DOHH2 (cell line): ENCODE measurements at regions not wholly inside any gene's neighbourhood (a gene's known extent, or its start where the extent isn't known, plus 50 kb on each side); places are given as distances from the start of the nearest gene placed in this dataset.

Experiments used
- H3F3A ChIP-seq: fragments of 200-600 bp; sonication (generic), shearing (Covaris generic); 2 replicates; pipeline ENCODE4 v1.6.0; 2016; ENCODE audit warnings: antibody characterized with exemption, mild to moderate bottlenecking; ENCODE audit not compliant: control insufficient read depth, insufficient read depth
- H3K27ac ChIP-seq: fragments of 200-600 bp; sonication (generic); 2 replicates; pipeline ENCODE4 v1.5.1; 2014; ENCODE audit warnings: low read depth, mild to moderate bottlenecking, low read length, moderate library complexity
- H3K27me3 ChIP-seq: fragments of 200-600 bp; sonication (generic); 2 replicates; pipeline ENCODE4 v1.6.1; 2014; ENCODE audit warnings: mild to moderate bottlenecking, low read length, mixed read lengths; ENCODE audit not compliant: control insufficient read depth
- H3K36me3 ChIP-seq: fragments of 200-600 bp; sonication (generic); 2 replicates; pipeline ENCODE4 v1.6.1; 2014; ENCODE audit warnings: mild to moderate bottlenecking, low read length, moderate library complexity, mixed read lengths; ENCODE audit not compliant: control insufficient read depth
- H3K4me1 ChIP-seq: fragments of 200-600 bp; sonication (generic); 2 replicates; pipeline ENCODE4 v1.6.1; 2014; ENCODE audit warnings: mild to moderate bottlenecking, low read length, mixed read lengths; ENCODE audit not compliant: control insufficient read depth
- H3K4me2 ChIP-seq: fragments of 200-600 bp; sonication (generic); 2 replicates; pipeline ENCODE4 v1.6.0; 2014; ENCODE audit warnings: mild to moderate bottlenecking, low read length, moderate library complexity
- H3K4me3 ChIP-seq: fragments of 200-600 bp; sonication (generic); 2 replicates; pipeline ENCODE4 v1.5.1; 2014; ENCODE audit warnings: mild to moderate bottlenecking, low read length, mixed read lengths
- H3K79me2 ChIP-seq: fragments of 200-600 bp; sonication (generic); 2 replicates; pipeline ENCODE4 v1.6.1; 2014; ENCODE audit warnings: mild to moderate bottlenecking, low read length, mixed read lengths; ENCODE audit not compliant: control insufficient read depth
- H3K9me2 ChIP-seq: fragments of 200-600 bp; sonication (generic); replicated peaks from 2 replicates; pipeline ENCODE4 v1.6.1; 2014; ENCODE audit warnings: mild to moderate bottlenecking, low read length, mixed read lengths; ENCODE audit not compliant: control insufficient read depth
- H3K9me3 ChIP-seq: fragments of 200-600 bp; sonication (generic); 2 replicates; pipeline ENCODE4 v1.6.1; 2014; ENCODE audit warnings: antibody characterized with exemption, low read length, mixed read lengths; ENCODE audit not compliant: control insufficient read depth, insufficient read depth
- H4K20me1 ChIP-seq: fragments of 200-600 bp; sonication (generic); 2 replicates; pipeline ENCODE4 v1.6.0; 2014; ENCODE audit warnings: low read depth, mild to moderate bottlenecking, antibody characterized with exemption, low read length, moderate library complexity; ENCODE audit not compliant: control insufficient read depth, insufficient read depth
- CTCF ChIP-seq: fragments of 200-600 bp; sonication (generic); IDR thresholded peaks from one replicate; pipeline ENCODE4 v1.5.1; 2014; ENCODE audit warnings: antibody characterized with exemption, mild to moderate bottlenecking, low read depth, low read length; ENCODE audit not compliant: poor library complexity, severe bottlenecking
- EZH2phosphoT487 ChIP-seq: fragments of 200-600 bp; sonication (generic); IDR thresholded peaks from 2 replicates; pipeline ENCODE4 v1.6.1; 2017; ENCODE audit warnings: borderline replicate concordance, mild to moderate bottlenecking, antibody characterized with exemption, low read length, moderate library complexity, mixed read lengths

- Histone ChIP-seq H3K79me2 (no peaks in the 10 kb centered on the region), H3K4me3 (no peak overlapping the region), H3K4me2 (no peak overlapping the region), H3K36me3 (no peaks in the 10 kb centered on the region), H3K9me2 (no peaks in the 10 kb centered on the region), H3K27me3 (no peaks in the 10 kb centered on the region), H3K4me1 (no peaks in the 10 kb centered on the region), H4K20me1 (no peaks in the 10 kb centered on the region), H3K27ac (no peak overlapping the region), H3F3A (no peaks in the 10 kb centered on the region), H3K9me3 (no peaks in the 10 kb centered on the region)
- no peak for TF ChIP-seq EZH2phosphoT487
- no peak for TF ChIP-seq CTCF
Measured at GRCh38 chr3:76726034-76726433, 313.9 kb upstream of the ROBO2 start.

DNA sequence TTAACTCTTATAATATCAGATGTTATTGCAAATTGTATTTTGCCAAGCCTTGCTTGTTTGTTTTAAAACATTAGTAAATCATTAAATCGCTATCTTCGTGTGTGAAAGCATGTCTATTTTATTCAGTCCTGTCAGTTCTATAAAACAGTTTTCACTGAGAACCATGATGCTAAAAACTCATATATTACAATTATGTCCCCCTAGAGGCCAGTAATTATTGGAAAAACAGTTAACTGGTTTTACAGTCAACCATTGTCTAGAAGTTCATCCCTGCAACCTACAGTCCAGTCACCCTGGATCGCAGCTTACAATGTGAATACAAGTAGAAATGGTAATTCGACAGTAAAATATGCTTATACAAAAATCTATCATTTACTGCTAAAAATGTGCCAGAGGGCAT, 311.5 kb upstream of the ROBO2 start:
- no peaks in the 10 kb centered on the region for H3K9me3 ChIP-seq
- no peaks in the 10 kb centered on the region for H3K36me3 ChIP-seq
- no peak for TF ChIP-seq EZH2phosphoT487
- TF ChIP-seq CTCF = no peak
- no peak overlapping the region for H3K4me2 ChIP-seq
- H3F3A ChIP-seq = no peaks in the 10 kb centered on the region
- no peaks in the 10 kb centered on the region for H3K79me2 ChIP-seq
- no peaks in the 10 kb centered on the region for H3K9me2 ChIP-seq
- H3K27me3 ChIP-seq = no peaks in the 10 kb centered on the region
- no peaks in the 10 kb centered on the region for H3K4me1 ChIP-seq
- H3K27ac ChIP-seq = no peak overlapping the region
- no peak overlapping the region for H3K4me3 ChIP-seq
- H4K20me1 ChIP-seq = no peaks in the 10 kb centered on the region

- no peak overlapping the region for H3K4me3 ChIP-seq
- no peaks in the 10 kb centered on the region for H3F3A ChIP-seq
- H3K4me2 ChIP-seq = no peak overlapping the region
- H3K9me2 ChIP-seq = no peaks in the 10 kb centered on the region
- no peaks in the 10 kb centered on the region for H3K9me3 ChIP-seq
- no peaks in the 10 kb centered on the region for H3K27me3 ChIP-seq
- H3K4me1 ChIP-seq = no peaks in the 10 kb centered on the region
- H3K36me3 ChIP-seq = no peaks in the 10 kb centered on the region
- no peak overlapping the region for H3K27ac ChIP-seq
- H3K79me2 ChIP-seq = no peaks in the 10 kb centered on the region
- TF ChIP-seq EZH2phosphoT487 (no peak), CTCF (no peak)
- H4K20me1 ChIP-seq = no peaks in the 10 kb centered on the region
Measured at GRCh38 chr3:76731471-76731870, 308.4 kb upstream of the ROBO2 start.
